HepG2 (cell line): ENCODE measurements at regions not wholly inside any gene's neighbourhood (a gene's known extent, or its start where the extent isn't known, plus 50 kb on each side); places are given as distances from the start of the nearest gene placed in this dataset.
"Not testable (repeated sequence)": the region's sequence is repeated elsewhere in the genome, so short reads cannot be mapped to it uniquely, and the experiment has no call there.

Source experiments
- ATAC-seq: fragments of 200-7000 bp; cut with Tn5 transposase; 3 replicates; pipeline ENCODE4 v1.9.1; 2020; ENCODE audit warnings: mild to moderate bottlenecking, moderate library complexity
- BruUV-seq: library from RNA; stranded (reverse); fragments of 400-500 nt; replicated peaks from 2 replicates; lab custom pipeline; 2021; lab: Mats Ljungman, UMichigan
- CTCF ChIA-PET: fragments of 300-600 bp; formaldehyde crosslinking; extraction: SDS; loops from one replicate; lab custom pipeline; 2021; ENCODE audit warnings: low total read pairs, inconsistent platforms, low intra/inter-chr PET ratio; lab: Yijun Ruan, JAX
- POLR2A ChIA-PET: fragments of 350-600 bp; sonication (Branson Sonifier 250); formaldehyde crosslinking; loops from one replicate; lab custom pipeline; 2020; ENCODE audit warnings: antibody characterized with exemption, inconsistent platforms; lab: Yijun Ruan, JAX
- DNase-seq: peaks from one replicate; pipeline ENCODE4 v3.0.0-alpha.2; 2015; ENCODE audit warnings: low spot score
- FAIRE-seq: peaks from 3 replicates; lab custom pipeline; 2011; peaks lifted over from hg19 to GRCh38; lab: Jason Lieb, UNC
- H2AFZ ChIP-seq: one replicate; pipeline ENCODE4 v1.6.1; 2011; ENCODE audit warnings: low read length, inconsistent platforms
- H3K27ac ChIP-seq: fragments of 300-600 bp; 3 replicates; pipeline ENCODE4 v1.8.0; 2011; ENCODE audit warnings: mixed run types, mild to moderate bottlenecking, mixed read lengths, low read length, inconsistent platforms; ENCODE audit not compliant: insufficient read depth; ENCODE audit errors: extremely low read length
- H3K27me3 ChIP-seq, 2 experiments: fragments of 200-600 bp in 1 of 2; 2 replicates in 1 of 2; 3 replicates in 1 of 2; pipeline versions ENCODE4 v1.6.0 to v1.8.0; 2011; ENCODE audit warnings: low read length in 2 of 2, mild to moderate bottlenecking in 2 of 2, moderate library complexity in 2 of 2, inconsistent platforms in 1 of 2; ENCODE audit not compliant: insufficient read depth in 2 of 2, control insufficient read depth in 1 of 2
- H3K36me3 ChIP-seq, 2 experiments: fragments of 200-600 bp in 1 of 2; replicated peaks in 1 of 2; 2 replicates in 1 of 2; 3 replicates in 1 of 2; pipeline versions ENCODE4 v1.5.1 to v1.8.0; 2011; ENCODE audit warnings: low read length in 2 of 2, inconsistent platforms in 1 of 2; ENCODE audit not compliant: insufficient read depth in 2 of 2, control insufficient read depth in 1 of 2
- H3K4me1 ChIP-seq: 2 replicates; pipeline ENCODE4 v1.5.1; 2012; ENCODE audit warnings: low read length, inconsistent platforms; ENCODE audit not compliant: insufficient read depth
- H3K4me2 ChIP-seq: 2 replicates; pipeline ENCODE4 v1.6.0; 2011; ENCODE audit warnings: low read depth, low read length, inconsistent platforms
- H3K4me3 ChIP-seq, 3 experiments: fragments of 200-600 bp in 1 of 3; sonication (generic), shearing (Covaris generic) in 1 of 3; replicated peaks in 1 of 3; 2 replicates each; pipeline ENCODE4 v1.5.1; 2011 to 2016; ENCODE audit warnings: low read length in 3 of 3, inconsistent platforms in 2 of 3, low read depth in 2 of 3, mild to moderate bottlenecking in 2 of 3, control low read depth in 1 of 3, mixed read lengths in 1 of 3; ENCODE audit not compliant: insufficient read depth in 1 of 3
- H3K79me2 ChIP-seq: one replicate; pipeline ENCODE4 v1.6.1; 2011; ENCODE audit warnings: low read length, inconsistent platforms; ENCODE audit not compliant: insufficient read depth
- H3K9ac ChIP-seq: 2 replicates; pipeline ENCODE4 v1.6.0; 2011; ENCODE audit warnings: mild to moderate bottlenecking, low read depth, low read length, inconsistent platforms; ENCODE audit not compliant: insufficient read depth
- H3K9me3 ChIP-seq: 2 replicates; pipeline ENCODE4 v1.5.1; 2012; ENCODE audit warnings: mild to moderate bottlenecking, low read length
- H4K20me1 ChIP-seq: 2 replicates; pipeline ENCODE4 v1.6.0; 2011; ENCODE audit warnings: inconsistent platforms, mild to moderate bottlenecking, low read length, moderate library complexity; ENCODE audit not compliant: insufficient read depth
- ZBTB3 ChIP-seq: sonication (generic); formaldehyde crosslinking; IDR thresholded peaks from 2 replicates; pipeline ENCODE4 v1.4.0; 2020; ENCODE audit warnings: low read depth, mild to moderate bottlenecking, moderate library complexity, missing genetic modification reagents, borderline replicate concordance
- WGBS: methylation state at CpG from one replicate; pipeline ENCODE4 v1.1.6; 2017; ENCODE audit warnings: low lambda C conversion rate; 5-methylcytosine and 5-hydroxymethylcytosine counted together
- in situ Hi-C: cut with HindIII; loops from 2 replicates; pipeline ENCODE4 v1.10.0; 2017; ENCODE audit warnings: low pct_unique_long_range_greater_than_20kb; ENCODE audit not compliant: extremely low pct_ligation_motif_present
- intact Hi-C: fragments of 100-400 bp; cut with micrococcal nuclease; formaldehyde crosslinking; loops from one replicate; pipeline ENCODE4 v1.10.0; 2022; ENCODE audit not compliant: unreplicated experiment
- small RNA-seq, 3 experiments: library from RNA; depleted of rRNA; stranded (forward); fragments of <200 nt; gene quantifications; one replicate each; pipeline ENCODE3, GENCODE V24; 2012; ENCODE audit warnings: low read depth in 2 of 3, low replicate concordance in 1 of 3; ENCODE audit not compliant: insufficient read length in 3 of 3, insufficient read depth in 2 of 3

DNA sequence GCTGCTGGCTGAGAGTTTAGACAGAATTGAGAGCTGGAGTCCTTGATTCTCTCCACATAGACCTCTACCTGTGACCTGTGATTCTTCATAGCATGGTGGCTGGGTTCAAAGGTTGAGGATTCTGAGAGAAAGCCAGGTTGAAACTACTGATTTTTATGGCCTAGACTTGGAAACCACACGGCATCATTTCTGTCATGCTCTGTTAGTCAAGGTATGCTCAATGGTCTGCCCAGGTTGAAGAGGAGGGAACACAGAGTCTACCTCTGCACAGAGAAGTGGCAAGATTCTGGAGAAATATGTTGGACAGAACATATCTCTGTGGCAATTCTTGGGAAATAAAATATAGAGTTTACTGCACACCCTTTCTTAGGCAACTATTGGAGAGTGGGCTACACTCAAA is 57.2 kb upstream of the CXorf66 start:
- ATAC-seq (no peak), FAIRE-seq (no peak), DNase-seq (no peak)
- WGBS, result 0% methylated on average over 1 of the region's 1 CpG
- Histone ChIP-seq H3K4me2 (no peak overlapping the region), H3K27ac (no peak overlapping the region), H3K9ac (no peak overlapping the region), H3K9me3 (no peaks in the 10 kb centered on the region), H2AFZ (no peak overlapping the region), H3K27me3 (no peaks in the 10 kb centered on the region), H3K4me3 (no peak overlapping the region), H3K4me1 (no peaks in the 10 kb centered on the region), H3K79me2 (no peaks in the 10 kb centered on the region), H4K20me1 (no peaks in the 10 kb centered on the region), H3K36me3 (no peaks in the 10 kb centered on the region)
- in situ Hi-C loops (no loop called here), intact Hi-C loops (no loop called here)
- POLR2A ChIA-PET, result no interaction called here
- CTCF ChIA-PET, result no interaction called here
- no peak for TF ChIP-seq ZBTB3 (CRISPR knock-in tag)
- no TSS peak for BruUV-seq

DNA sequence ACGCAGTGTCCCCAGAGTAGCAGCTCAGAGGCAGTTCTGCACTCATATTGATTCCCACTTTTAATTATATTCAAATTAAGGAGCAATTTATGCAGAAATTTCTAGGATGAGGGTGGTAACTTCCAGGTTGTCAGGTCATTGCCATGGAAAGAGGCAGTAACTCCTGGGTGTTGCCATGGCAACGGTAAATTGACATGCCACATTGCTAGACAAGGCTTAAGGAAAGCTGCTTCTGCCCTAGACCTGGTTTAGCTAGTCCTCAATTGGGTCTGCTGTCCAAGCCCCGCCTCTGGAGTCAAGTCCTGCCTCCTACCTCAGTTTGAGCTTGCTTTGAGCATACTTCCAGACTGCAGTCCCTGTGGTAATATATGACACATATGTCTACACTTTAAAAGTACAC is 53.8 kb upstream of the CXorf66 start:
- H3K4me1 ChIP-seq, H3K9me3 ChIP-seq, H3K79me2 ChIP-seq, CTCF ChIA-PET, DNase-seq, ATAC-seq, H3K27ac ChIP-seq, H4K20me1 ChIP-seq, BruUV-seq, H3K4me3 ChIP-seq, H3K4me2 ChIP-seq, H3K9ac ChIP-seq, intact Hi-C loops, H3K36me3 ChIP-seq, FAIRE-seq, POLR2A ChIA-PET, in situ Hi-C loops, H3K27me3 ChIP-seq, H2AFZ ChIP-seq: not testable (repeated sequence)
- WGBS, result 0% methylated on average over 1 of the region's 3 CpGs

Small RNA genes in the stretch of these regions (small RNA-seq; reads per million reads assigned to genes)
- 0 reads per million in 3 experiments for gene RN7SL727P
